ELR (cell line): ENCODE measurements at regions not wholly inside any gene's neighbourhood (a gene's known extent, or its start where the extent isn't known, plus 50 kb on each side); places are given as distances from the start of the nearest gene placed in this dataset.
"Not testable (repeated sequence)": the region's sequence is repeated elsewhere in the genome, so short reads cannot be mapped to it uniquely, and the experiment has no call there.

Experiments
- DNase-seq: peaks from one replicate; pipeline ENCODE4 v3.0.0-alpha.2; 2015; ENCODE audit warnings: low read depth

GRCh38 chr6:114928731-114929130, 585.9 kb upstream of the HS3ST5 start:
- DNase-seq: not testable (repeated sequence)

GRCh38 chr6:114906096-114906495, 563.3 kb upstream of the HS3ST5 start:
- DNase-seq: no peak

- no peak for DNase-seq
Observed at GRCh38 chr6:114897536-114897935, 554.7 kb upstream of the HS3ST5 start.

GRCh38 chr6:114892211-114892610, 549.4 kb upstream of the HS3ST5 start:
- DNase-seq: no peak

GRCh38 chr6:114888241-114888640, 545.4 kb upstream of the HS3ST5 start:
- no peak for DNase-seq

- DNase-seq: no peak
Observed at GRCh38 chr6:114886670-114887436, 544.0 kb upstream of the HS3ST5 start.

GRCh38 chr6:114879693-114880092, 536.9 kb upstream of the HS3ST5 start:
- DNase-seq: no peak

GRCh38 chr6:114878091-114878490, 535.3 kb upstream of the HS3ST5 start:
- DNase-seq: no peak

- no peak for DNase-seq
Observed at GRCh38 chr6:114874410-114874809, 531.6 kb upstream of the HS3ST5 start.

- DNase-seq: not testable (repeated sequence)
Observed at GRCh38 chr6:114865506-114865905, 522.7 kb upstream of the HS3ST5 start.

- no peak for DNase-seq
Observed at GRCh38 chr6:114863610-114864009, 520.8 kb upstream of the HS3ST5 start.

GRCh38 chr6:114862819-114863218, 520.0 kb upstream of the HS3ST5 start:
- no peak for DNase-seq

- DNase-seq: no peak
Observed at GRCh38 chr6:114862064-114862463, 519.2 kb upstream of the HS3ST5 start.

- no peak for DNase-seq
Observed at GRCh38 chr6:114844359-114844758, 501.5 kb upstream of the HS3ST5 start.

GRCh38 chr6:114839019-114839418, 496.2 kb upstream of the HS3ST5 start:
- no peak for DNase-seq

- DNase-seq: no peak
Observed at GRCh38 chr6:114833211-114833610, 490.4 kb upstream of the HS3ST5 start.

- DNase-seq: no peak
Observed at GRCh38 chr6:114830515-114830914, 487.7 kb upstream of the HS3ST5 start.

GRCh38 chr6:114827135-114827534, 484.3 kb upstream of the HS3ST5 start:
- no peak for DNase-seq

GRCh38 chr6:114824409-114824808, 481.6 kb upstream of the HS3ST5 start:
- DNase-seq: no peak

- DNase-seq: no peak
Observed at GRCh38 chr6:114816678-114817077, 473.9 kb upstream of the HS3ST5 start.

GRCh38 chr6:114810468-114810867, 467.6 kb upstream of the HS3ST5 start:
- no peak for DNase-seq

GRCh38 chr6:114805426-114805825, 462.6 kb upstream of the HS3ST5 start:
- not testable (repeated sequence) for DNase-seq

GRCh38 chr6:114796576-114796975, 453.8 kb upstream of the HS3ST5 start:
- no peak for DNase-seq

GRCh38 chr6:114793428-114793827, 450.6 kb upstream of the HS3ST5 start:
- no peak for DNase-seq
